MV-4-11 (cell line): ENCODE measurements at regions not wholly inside any gene's neighbourhood (a gene's known extent, or its start where the extent isn't known, plus 50 kb on each side); places are given as distances from the start of the nearest gene placed in this dataset.
A peak's percentile ranks its signal among the peaks of the same experiment; 100 is the strongest.

ENCODE experiments used
- DNase-seq: peaks from one replicate; lab custom pipeline; 2025; lab: John Stamatoyannopoulos, UW

- no peak for DNase-seq
Observed at GRCh38 chr6:120627612-120628011, 706.7 kb downstream of the TBC1D32 start.

DNA sequence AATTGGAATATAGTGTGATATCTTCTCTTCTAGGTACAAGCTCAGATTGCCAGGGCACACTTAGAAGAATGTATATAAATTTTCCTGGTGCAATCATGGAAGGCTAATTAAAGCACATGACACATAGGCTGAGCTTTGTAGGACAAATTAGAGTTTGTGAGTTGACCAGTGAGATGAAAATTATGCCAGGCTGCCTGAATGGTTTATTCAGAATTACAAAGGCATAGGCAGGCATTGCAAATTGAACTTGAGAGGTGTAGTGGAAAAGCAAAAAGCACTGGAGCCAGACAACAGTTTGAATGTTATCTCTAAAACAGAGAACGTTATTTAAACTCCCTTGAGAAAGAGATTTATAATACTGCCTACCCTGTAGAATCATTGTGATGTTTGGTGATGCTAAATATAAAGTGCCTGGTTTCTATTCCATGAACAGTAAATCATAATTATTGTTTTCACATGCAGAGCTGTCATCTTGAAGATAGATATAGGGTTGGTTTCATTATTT, 712.1 kb downstream of the TBC1D32 start:
- DNase-seq: no peak

DNA sequence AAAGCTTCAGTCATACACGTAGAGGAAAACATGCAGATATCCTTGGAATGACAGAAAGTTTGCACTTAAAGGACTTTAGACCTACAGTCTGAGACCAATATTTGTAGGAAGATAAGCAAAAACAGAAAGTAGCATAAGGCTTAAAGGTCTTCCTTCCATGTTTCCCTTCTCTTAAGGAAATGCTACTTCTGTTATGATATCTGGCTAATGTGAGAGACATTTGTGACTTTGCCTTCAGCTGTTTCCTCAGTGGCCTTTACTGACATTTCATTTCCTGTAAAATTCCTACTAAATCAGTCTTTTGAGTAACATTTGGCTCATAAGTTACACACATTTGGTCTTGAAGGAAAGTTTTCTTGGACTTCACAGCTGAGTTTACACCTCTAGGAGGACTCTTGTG, 713.4 kb downstream of the TBC1D32 start:
- DNase-seq: no peak

DNA sequence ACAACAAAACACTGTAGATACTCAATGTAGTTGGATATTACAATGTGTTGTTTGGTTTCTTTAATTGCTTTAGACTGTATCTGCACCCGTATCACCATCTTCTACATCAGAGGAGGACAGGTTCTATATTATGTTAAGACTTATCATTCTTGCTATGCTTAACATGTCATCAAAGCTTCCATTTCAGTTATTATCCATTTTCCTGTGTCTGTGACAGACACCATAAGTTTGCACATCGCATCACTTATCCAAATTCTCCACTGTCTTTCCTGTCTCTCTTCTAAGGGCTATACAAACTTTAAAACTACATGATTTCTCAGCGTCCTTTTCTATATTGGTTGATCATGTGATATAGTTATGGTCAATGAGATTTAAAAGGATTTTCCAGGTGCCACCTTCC, 719.0 kb downstream of the TBC1D32 start:
- DNase-seq: no peak

GRCh38 chr6:120614723-120615122, 719.6 kb downstream of the TBC1D32 start:
- DNase-seq: no peak

DNA sequence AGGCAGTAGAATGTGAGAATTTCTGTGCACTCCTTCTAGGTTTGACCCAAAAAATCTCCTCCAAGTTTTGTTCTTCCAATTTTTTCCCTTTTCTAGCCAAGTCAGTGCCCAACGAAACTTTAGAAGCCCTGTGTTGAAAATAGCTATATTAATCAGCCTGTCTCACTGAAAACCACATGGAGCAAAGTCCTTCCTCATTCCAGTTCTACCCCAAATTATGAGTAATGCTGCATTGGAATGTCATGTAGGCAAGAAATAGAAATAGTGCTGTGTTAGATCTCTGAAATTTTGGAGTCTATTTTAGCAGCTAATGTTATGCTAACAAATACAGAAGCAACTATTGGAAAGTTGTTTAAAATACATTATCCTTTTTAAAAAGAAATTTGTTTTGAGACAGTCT, 725.5 kb downstream of the TBC1D32 start:
- DNase-seq: peak; percentile 49

DNA sequence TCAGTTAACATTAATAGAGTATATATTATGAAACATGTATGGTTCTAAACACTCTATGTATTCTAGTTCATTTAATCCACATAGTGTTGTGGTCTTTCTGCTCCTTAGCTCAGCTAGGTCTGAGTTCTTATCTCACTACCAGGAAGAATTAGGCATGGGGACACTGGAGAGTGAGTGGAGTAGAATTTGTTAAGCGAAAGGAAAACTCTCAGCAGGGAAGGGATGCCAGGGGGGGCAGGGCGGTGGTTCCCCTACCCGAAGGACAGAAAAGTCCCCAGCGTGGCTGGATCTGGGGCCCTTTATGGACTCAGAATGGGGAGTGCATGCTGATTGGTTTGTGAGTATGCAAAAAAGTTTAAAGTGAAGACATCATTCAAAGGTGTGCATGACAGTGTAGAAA, 727.5 kb downstream of the TBC1D32 start:
- DNase-seq: no peak

- DNase-seq: no peak
Observed at GRCh38 chr6:120604510-120604909, 729.8 kb downstream of the TBC1D32 start.

DNA sequence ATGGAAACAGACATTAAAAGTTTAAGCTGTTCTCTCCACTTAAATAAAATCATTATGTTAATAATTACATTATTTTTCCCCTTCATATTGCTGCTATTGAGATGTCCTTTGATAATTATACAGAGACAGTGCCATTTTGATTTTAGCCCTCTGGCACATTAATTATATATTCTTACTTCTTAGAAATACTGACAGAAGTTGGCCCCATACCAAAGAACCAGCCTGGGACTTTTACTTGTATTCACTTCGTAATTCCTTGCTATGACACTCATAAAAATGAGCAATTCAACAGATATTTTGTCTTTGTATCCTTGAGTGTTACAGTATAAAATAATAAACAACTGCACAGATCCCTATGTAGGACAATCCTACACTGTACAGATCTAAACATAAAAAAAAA, 743.7 kb downstream of the TBC1D32 start:
- no peak for DNase-seq

DNA sequence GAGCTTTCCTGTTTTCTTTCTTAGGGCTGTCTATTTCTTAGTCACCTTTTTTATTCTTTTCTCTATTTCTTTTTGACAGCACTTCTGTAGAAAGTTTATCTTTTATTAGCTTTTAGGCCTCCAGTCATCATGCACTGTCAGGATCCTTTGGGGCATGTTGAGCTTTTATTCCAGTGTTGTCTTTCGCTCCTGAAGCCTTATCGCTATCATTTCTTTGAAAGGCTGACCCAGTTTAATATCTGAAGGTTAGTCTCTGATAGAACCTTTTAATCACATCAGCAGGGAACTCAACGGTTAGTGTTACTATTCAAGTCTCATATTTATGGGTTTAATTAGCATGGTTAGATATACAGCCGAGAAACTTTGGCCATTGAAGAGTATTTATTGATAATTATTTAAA, 745.9 kb downstream of the TBC1D32 start:
- DNase-seq: no peak

GRCh38 chr6:120587381-120587780, 746.9 kb downstream of the TBC1D32 start:
- DNase-seq: no peak

- DNase-seq: no peak
Observed at GRCh38 chr6:120584111-120584760, 750.0 kb downstream of the TBC1D32 start.

GRCh38 chr6:120576061-120576460, 758.2 kb downstream of the TBC1D32 start:
- no peak for DNase-seq

DNA sequence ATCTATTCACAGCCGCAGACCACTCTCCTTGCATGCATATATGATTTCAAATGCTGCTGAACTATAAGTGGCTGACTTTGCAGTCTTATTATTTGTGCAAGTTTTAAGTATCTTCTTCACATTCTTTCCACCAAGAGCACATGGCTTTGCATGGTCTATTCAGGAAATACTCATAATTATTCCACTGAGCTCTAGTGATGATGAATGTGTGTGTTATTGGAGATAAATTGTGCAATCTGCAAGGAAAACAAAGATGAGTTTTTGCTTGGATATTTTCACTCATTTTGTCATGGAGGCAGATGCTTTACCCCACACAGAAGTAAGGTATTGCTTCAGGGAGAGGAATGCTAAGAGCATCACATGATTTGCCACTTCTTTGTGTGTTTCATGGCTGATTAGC, 764.6 kb downstream of the TBC1D32 start:
- DNase-seq: no peak

- DNase-seq: no peak
Observed at GRCh38 chr6:120564779-120565178, 769.5 kb downstream of the TBC1D32 start.

GRCh38 chr6:120558294-120558693, 776.0 kb downstream of the TBC1D32 start:
- no peak for DNase-seq

- DNase-seq: no peak
Observed at GRCh38 chr6:120557554-120557953, 776.7 kb downstream of the TBC1D32 start.

DNA sequence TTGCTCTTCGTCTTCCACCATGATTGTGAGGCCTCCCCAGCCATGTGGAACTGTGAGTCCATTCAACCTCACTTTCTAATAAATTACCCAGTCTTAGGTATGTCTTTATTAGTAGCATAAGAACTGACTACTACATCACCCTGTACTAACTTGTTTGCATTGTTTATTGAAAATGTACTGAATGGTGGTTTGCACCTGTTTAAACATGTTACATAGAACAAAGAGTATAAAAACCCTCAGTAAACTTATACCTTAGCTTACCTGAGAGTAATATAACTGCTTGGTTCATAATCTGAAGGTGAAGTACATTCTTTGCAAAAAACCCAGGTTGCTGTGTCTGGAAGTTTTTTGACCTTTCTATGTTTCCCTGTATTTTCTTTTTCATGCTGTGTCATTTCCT, 777.8 kb downstream of the TBC1D32 start:
- DNase-seq: no peak

- no peak for DNase-seq
Observed at GRCh38 chr6:120553353-120553752, 780.9 kb downstream of the TBC1D32 start.

DNA sequence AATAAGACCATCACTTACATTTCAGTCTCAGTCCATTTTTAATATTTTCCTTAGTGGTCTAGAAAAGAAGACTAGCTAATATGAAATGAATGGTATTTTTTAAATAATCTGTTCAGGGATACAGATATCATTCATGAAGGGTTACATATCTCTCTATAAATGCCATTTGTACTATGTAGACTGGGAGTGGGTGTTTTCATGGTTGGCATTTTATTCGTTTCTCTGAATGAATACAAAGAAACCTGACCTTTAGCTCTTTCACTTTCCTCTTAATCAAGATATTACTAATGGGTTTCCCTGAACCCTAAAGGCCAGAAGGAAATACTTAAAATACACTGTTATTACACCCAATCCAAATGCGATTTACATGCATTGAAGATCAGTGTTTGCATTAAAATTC, 788.9 kb downstream of the TBC1D32 start:
- DNase-seq: no peak

- DNase-seq: no peak
Observed at GRCh38 chr6:120534954-120535353, 799.3 kb downstream of the TBC1D32 start.

DNA sequence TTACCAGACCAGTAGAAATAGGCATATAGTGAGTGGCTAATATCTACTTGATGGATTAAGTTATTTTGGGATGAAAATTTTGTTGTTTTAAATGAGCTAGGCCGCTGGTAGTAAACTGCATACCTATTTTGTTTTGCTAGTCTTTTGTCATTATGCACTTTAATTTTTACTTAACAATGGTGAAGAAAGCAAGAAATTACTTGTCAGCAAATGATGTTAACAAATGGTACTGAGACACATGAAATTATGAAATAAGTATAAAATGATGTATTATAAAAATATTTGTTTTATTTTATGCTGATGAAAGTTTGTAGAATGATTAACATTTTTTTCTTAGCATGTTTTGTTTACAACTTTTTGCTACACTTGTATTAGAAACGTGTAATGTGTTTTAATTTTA, 807.7 kb downstream of the TBC1D32 start:
- no peak for DNase-seq

DNA sequence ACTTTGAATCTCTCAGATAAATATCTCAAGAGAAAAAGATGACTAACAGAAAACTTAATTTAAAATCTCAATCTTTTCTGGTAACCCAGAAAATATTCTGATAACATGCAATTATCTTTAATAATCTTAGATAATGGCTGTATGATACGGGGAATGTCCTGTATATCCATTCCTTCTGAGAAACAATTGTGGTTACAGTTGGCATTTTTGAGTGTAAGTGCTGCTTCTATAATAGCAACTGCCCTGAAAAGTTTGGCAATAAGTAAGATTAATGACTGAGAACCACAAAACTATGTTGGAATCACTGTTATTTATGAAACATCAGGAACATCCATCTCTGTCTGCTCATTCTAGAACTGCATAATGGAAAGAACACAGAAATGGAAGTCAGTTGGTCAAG, 819.7 kb downstream of the TBC1D32 start:
- no peak for DNase-seq

GRCh38 chr6:120511712-120512111, 822.6 kb downstream of the TBC1D32 start:
- DNase-seq: no peak
